IPS-18a (cell line): ENCODE measurements at regions not wholly inside any gene's neighbourhood (a gene's known extent, or its start where the extent isn't known, plus 50 kb on each side); places are given as distances from the start of the nearest gene placed in this dataset.
"Not testable (repeated sequence)": the region's sequence is repeated elsewhere in the genome, so short reads cannot be mapped to it uniquely, and the experiment has no call there.

Experiments used
- H3K27ac ChIP-seq: one replicate; pipeline ENCODE4 v1.5.1; 2013; ENCODE audit warnings: low read length
- H3K27me3 ChIP-seq: one replicate; pipeline ENCODE4 v1.6.1; 2013; ENCODE audit warnings: mild to moderate bottlenecking, low read length; ENCODE audit not compliant: control insufficient read depth, insufficient read depth
- H3K36me3 ChIP-seq: one replicate; pipeline ENCODE4 v1.6.1; 2013; ENCODE audit warnings: low read depth, low read length; ENCODE audit not compliant: control insufficient read depth
- H3K4me1 ChIP-seq: one replicate; pipeline ENCODE4 v1.6.1; 2013; ENCODE audit warnings: low read depth, low read length; ENCODE audit not compliant: control insufficient read depth
- H3K4me3 ChIP-seq: one replicate; pipeline ENCODE4 v1.5.1; 2013; ENCODE audit warnings: low read length
- H3K9ac ChIP-seq: one replicate; pipeline ENCODE4 v1.6.1; 2013; ENCODE audit warnings: mild to moderate bottlenecking, low read length, moderate library complexity
- H3K9me3 ChIP-seq: one replicate; pipeline ENCODE4 v1.6.1; 2013; ENCODE audit warnings: low read depth, low read length; ENCODE audit not compliant: control insufficient read depth

- H3K4me3 ChIP-seq, result no peak overlapping the region
- H3K27ac ChIP-seq, result no peak overlapping the region
- H3K27me3 ChIP-seq, result no peaks in the 10 kb centered on the region
- no peaks in the 10 kb centered on the region for H3K9me3 ChIP-seq
- H3K36me3 ChIP-seq, result no peaks in the 10 kb centered on the region
- peaks cover 6% of the 10 kb centered on the region for H3K4me1 ChIP-seq
- no peak overlapping the region for H3K9ac ChIP-seq
These were observed 899.9 kb downstream of the TAF11L14 start for GRCh38 chr5:18534119-18534518.

- not testable (repeated sequence) for H3K9ac ChIP-seq, H3K27ac ChIP-seq, H3K36me3 ChIP-seq, H3K9me3 ChIP-seq, H3K4me1 ChIP-seq, H3K27me3 ChIP-seq, H3K4me3 ChIP-seq
These were observed 901.5 kb downstream of the TAF11L14 start for GRCh38 chr5:18535753-18536152.

GRCh38 chr5:18544421-18544820, 910.2 kb downstream of the TAF11L14 start:
- Histone ChIP-seq H3K4me3 (no peak overlapping the region), H3K36me3 (no peaks in the 10 kb centered on the region), H3K9me3 (no peaks in the 10 kb centered on the region), H3K4me1 (peaks cover 3% of the 10 kb centered on the region), H3K27me3 (no peaks in the 10 kb centered on the region), H3K9ac (no peak overlapping the region), H3K27ac (no peak overlapping the region)

- no peaks in the 10 kb centered on the region for H3K36me3 ChIP-seq
- H3K9ac ChIP-seq, result no peak overlapping the region
- H3K4me1 ChIP-seq, result peaks cover 3% of the 10 kb centered on the region
- H3K27ac ChIP-seq, result no peak overlapping the region
- no peaks in the 10 kb centered on the region for H3K9me3 ChIP-seq
- no peaks in the 10 kb centered on the region for H3K27me3 ChIP-seq
- no peak overlapping the region for H3K4me3 ChIP-seq
These were observed 912.3 kb downstream of the TAF11L14 start for GRCh38 chr5:18546591-18546990.

- no peaks in the 10 kb centered on the region for H3K9me3 ChIP-seq
- no peaks in the 10 kb centered on the region for H3K36me3 ChIP-seq
- no peak overlapping the region for H3K27ac ChIP-seq
- no peaks in the 10 kb centered on the region for H3K4me1 ChIP-seq
- H3K9ac ChIP-seq, result no peak overlapping the region
- no peaks in the 10 kb centered on the region for H3K27me3 ChIP-seq
- H3K4me3 ChIP-seq, result no peak overlapping the region
These were observed 917.5 kb downstream of the TAF11L14 start for GRCh38 chr5:18551716-18552115.

- Histone ChIP-seq H3K4me3 (no peak overlapping the region), H3K9me3 (no peaks in the 10 kb centered on the region), H3K27me3 (no peaks in the 10 kb centered on the region), H3K4me1 (no peaks in the 10 kb centered on the region), H3K36me3 (no peaks in the 10 kb centered on the region), H3K9ac (no peak overlapping the region), H3K27ac (no peak overlapping the region)
These were observed 919.0 kb downstream of the TAF11L14 start for GRCh38 chr5:18553269-18553668.

- no peaks in the 10 kb centered on the region for H3K4me1 ChIP-seq
- H3K9ac ChIP-seq, result no peak overlapping the region
- H3K9me3 ChIP-seq, result no peaks in the 10 kb centered on the region
- no peak overlapping the region for H3K4me3 ChIP-seq
- H3K27ac ChIP-seq, result no peak overlapping the region
- no peaks in the 10 kb centered on the region for H3K27me3 ChIP-seq
- H3K36me3 ChIP-seq, result no peaks in the 10 kb centered on the region
These were observed 926.3 kb downstream of the TAF11L14 start for GRCh38 chr5:18560602-18561001.

- no peak overlapping the region for H3K27ac ChIP-seq
- H3K9me3 ChIP-seq, result no peaks in the 10 kb centered on the region
- H3K9ac ChIP-seq, result no peak overlapping the region
- no peak overlapping the region for H3K4me3 ChIP-seq
- no peaks in the 10 kb centered on the region for H3K36me3 ChIP-seq
- H3K4me1 ChIP-seq, result no peaks in the 10 kb centered on the region
- H3K27me3 ChIP-seq, result no peaks in the 10 kb centered on the region
These were observed 929.6 kb downstream of the TAF11L14 start for GRCh38 chr5:18563853-18564252.

- H3K9me3 ChIP-seq, result no peaks in the 10 kb centered on the region
- H3K4me3 ChIP-seq, result no peak overlapping the region
- no peaks in the 10 kb centered on the region for H3K4me1 ChIP-seq
- H3K27ac ChIP-seq, result no peak overlapping the region
- no peak overlapping the region for H3K9ac ChIP-seq
- no peaks in the 10 kb centered on the region for H3K36me3 ChIP-seq
- H3K27me3 ChIP-seq, result no peaks in the 10 kb centered on the region
These were observed 932.4 kb downstream of the TAF11L14 start for GRCh38 chr5:18566671-18567070.

- no peaks in the 10 kb centered on the region for H3K36me3 ChIP-seq
- no peaks in the 10 kb centered on the region for H3K9me3 ChIP-seq
- no peak overlapping the region for H3K27ac ChIP-seq
- H3K9ac ChIP-seq, result no peak overlapping the region
- H3K4me3 ChIP-seq, result no peak overlapping the region
- H3K27me3 ChIP-seq, result no peaks in the 10 kb centered on the region
- peaks cover 6% of the 10 kb centered on the region for H3K4me1 ChIP-seq
These were observed 942.3 kb downstream of the TAF11L14 start for GRCh38 chr5:18576586-18576985.

- Histone ChIP-seq H3K9ac (no peak overlapping the region), H3K4me3 (no peak overlapping the region), H3K36me3 (no peaks in the 10 kb centered on the region), H3K4me1 (no peaks in the 10 kb centered on the region), H3K27ac (no peak overlapping the region), H3K9me3 (no peaks in the 10 kb centered on the region), H3K27me3 (no peaks in the 10 kb centered on the region)
These were observed 966.9 kb downstream of the TAF11L14 start for GRCh38 chr5:18601185-18601584.

GRCh38 chr5:18602402-18602801, 968.1 kb downstream of the TAF11L14 start:
- Histone ChIP-seq H3K9ac (no peak overlapping the region), H3K27ac (no peak overlapping the region), H3K4me1 (no peaks in the 10 kb centered on the region), H3K4me3 (no peak overlapping the region), H3K36me3 (no peaks in the 10 kb centered on the region), H3K9me3 (no peaks in the 10 kb centered on the region), H3K27me3 (no peaks in the 10 kb centered on the region)
